Stomach (tissue), 4 donors: ENCODE measurements at regions not wholly inside any gene's neighbourhood (a gene's known extent, or its start where the extent isn't known, plus 50 kb on each side); places are given as distances from the start of the nearest gene placed in this dataset.

Experiments used
- CTCF ChIP-seq, 7 experiments: fragments of 450-650 bp in 4 of 7; fragments of 200-600 bp in 3 of 7; sonication (generic) in 3 of 7; IDR thresholded peaks; one replicate each; pipeline ENCODE4 v1.5.1; 2016 to 2019; ENCODE audit warnings: antibody characterized with exemption in 7 of 7, control low read depth in 2 of 7, mild to moderate bottlenecking in 1 of 7
- POLR2A ChIP-seq, 4 donors: fragments of 450-650 bp; IDR thresholded peaks; one replicate each; pipeline ENCODE4 v1.6.1; 2016; ENCODE audit warnings: antibody characterized with exemption in 4 of 4, control low read depth in 2 of 4, mild to moderate bottlenecking in 1 of 4, moderate library complexity in 1 of 4
- POLR2AphosphoS5 ChIP-seq, 3 donors: sonication (generic); formaldehyde crosslinking; IDR thresholded peaks; one replicate each; pipeline ENCODE4 v1.6.1; 2016; ENCODE audit warnings: antibody characterized with exemption in 3 of 3

GRCh38 chr14:97267509-97267908, 470.3 kb downstream of the VRK1 start:
- TF ChIP-seq CTCF (IDR thresholded peaks at IDR 0.05) (no peak), POLR2A (IDR thresholded peaks at IDR 0.05) (no peak), POLR2AphosphoS5 (IDR thresholded peaks at IDR 0.05) (no peak)
